Smooth muscle cell (in vitro differentiated cells): ENCODE measurements at regions not wholly inside any gene's neighbourhood (a gene's known extent, or its start where the extent isn't known, plus 50 kb on each side); places are given as distances from the start of the nearest gene placed in this dataset.

Source experiments
- DNase-seq: peaks from one replicate; lab custom pipeline; 2025; ENCODE audit not compliant: unreplicated experiment; lab: John Stamatoyannopoulos, UW
- H2AFZ ChIP-seq: fragments of 200-600 bp; sonication (generic); 2 replicates; pipeline ENCODE4 v1.6.0; 2016; ENCODE audit warnings: antibody characterized with exemption, low read depth, mild to moderate bottlenecking
- H3F3A ChIP-seq: fragments of 200-600 bp; sonication (generic); 2 replicates; pipeline ENCODE4 v1.6.0; 2017; ENCODE audit warnings: antibody characterized with exemption, low read depth
- H3K27ac ChIP-seq: fragments of 200-600 bp; sonication (generic); 2 replicates; pipeline ENCODE4 v1.5.1; 2016; ENCODE audit warnings: low read depth, mild to moderate bottlenecking
- H3K27me3 ChIP-seq: fragments of 200-600 bp; sonication (generic); 2 replicates; pipeline ENCODE4 v1.6.1; 2016; ENCODE audit warnings: low read depth, mild to moderate bottlenecking
- H3K36me3 ChIP-seq: fragments of 200-600 bp; sonication (generic); 2 replicates; pipeline ENCODE4 v1.5.1; 2016; ENCODE audit warnings: low read depth
- H3K4me1 ChIP-seq: fragments of 200-600 bp; sonication (generic); 2 replicates; pipeline ENCODE4 v1.5.1; 2016; ENCODE audit warnings: low read depth
- H3K4me2 ChIP-seq: fragments of 200-600 bp; sonication (generic); 2 replicates; pipeline ENCODE4 v1.6.0; 2016; ENCODE audit warnings: mild to moderate bottlenecking
- H3K4me3 ChIP-seq: fragments of 200-600 bp; sonication (generic); 2 replicates; pipeline ENCODE4 v1.5.1; 2016; ENCODE audit warnings: mild to moderate bottlenecking
- H3K79me2 ChIP-seq: fragments of 200-600 bp; sonication (generic); 2 replicates; pipeline ENCODE4 v1.6.0; 2016; ENCODE audit warnings: low read depth, mild to moderate bottlenecking
- H3K9ac ChIP-seq: fragments of 200-600 bp; sonication (generic); 2 replicates; pipeline ENCODE4 v1.6.0; 2016; ENCODE audit warnings: low read depth
- H3K9me3 ChIP-seq: fragments of 200-600 bp; sonication (generic); replicated peaks from 2 replicates; pipeline ENCODE4 v1.5.1; 2016; ENCODE audit warnings: low read depth
- H4K20me1 ChIP-seq: fragments of 200-600 bp; sonication (generic); 2 replicates; pipeline ENCODE4 v1.6.0; 2016; ENCODE audit warnings: low read depth
- CTCF ChIP-seq: fragments of 200-600 bp; sonication (generic); IDR thresholded peaks from 2 replicates; pipeline ENCODE4 v1.5.1; 2017; ENCODE audit warnings: borderline replicate concordance, mild to moderate bottlenecking, antibody characterized with exemption; ENCODE audit not compliant: insufficient read depth, poor library complexity, severe bottlenecking
- WGBS: methylation state at CpG from one replicate; pipeline ENCODE4 v1.1.7; 2016; ENCODE audit warnings: low lambda C conversion rate; 5-methylcytosine and 5-hydroxymethylcytosine counted together

- H4K20me1 ChIP-seq = no peaks in the 10 kb centered on the region
- H3F3A ChIP-seq = no peaks in the 10 kb centered on the region
- no peaks in the 10 kb centered on the region for H3K4me1 ChIP-seq
- 68% methylated on average over 2 of the region's 2 CpGs for WGBS
- no peaks in the 10 kb centered on the region for H3K27me3 ChIP-seq
- H3K4me2 ChIP-seq = no peak overlapping the region
- no peak for DNase-seq
- H3K27ac ChIP-seq = no peak overlapping the region
- H3K36me3 ChIP-seq = no peaks in the 10 kb centered on the region
- H3K9me3 ChIP-seq = no peaks in the 10 kb centered on the region
- H3K79me2 ChIP-seq = no peaks in the 10 kb centered on the region
- no peak overlapping the region for H3K4me3 ChIP-seq
- no peak overlapping the region for H3K9ac ChIP-seq
- no peak overlapping the region for H2AFZ ChIP-seq
- no peak for TF ChIP-seq CTCF
Measured at GRCh38 chr4:180240670-180241069, 2002.5 kb upstream of the TENM3 start.

GRCh38 chr4:180253419-180253818, 1989.8 kb upstream of the TENM3 start:
- no peaks in the 10 kb centered on the region for H3F3A ChIP-seq
- no peak for TF ChIP-seq CTCF
- H3K4me1 ChIP-seq = no peaks in the 10 kb centered on the region
- H2AFZ ChIP-seq = no peak overlapping the region
- 71% methylated on average over 1 of the region's 1 CpG for WGBS
- no peaks in the 10 kb centered on the region for H3K79me2 ChIP-seq
- no peaks in the 10 kb centered on the region for H3K27me3 ChIP-seq
- no peaks in the 10 kb centered on the region for H3K36me3 ChIP-seq
- DNase-seq = no peak
- H3K9ac ChIP-seq = no peak overlapping the region
- H4K20me1 ChIP-seq = no peaks in the 10 kb centered on the region
- no peak overlapping the region for H3K4me2 ChIP-seq
- no peak overlapping the region for H3K27ac ChIP-seq
- no peaks in the 10 kb centered on the region for H3K9me3 ChIP-seq
- no peak overlapping the region for H3K4me3 ChIP-seq

GRCh38 chr4:180261346-180261745, 1981.9 kb upstream of the TENM3 start:
- H2AFZ ChIP-seq = no peak overlapping the region
- no peaks in the 10 kb centered on the region for H3K9me3 ChIP-seq
- H3K4me2 ChIP-seq = no peak overlapping the region
- H3F3A ChIP-seq = no peaks in the 10 kb centered on the region
- no peaks in the 10 kb centered on the region for H3K79me2 ChIP-seq
- no peak for DNase-seq
- no peak overlapping the region for H3K4me3 ChIP-seq
- H3K9ac ChIP-seq = no peak overlapping the region
- H3K27ac ChIP-seq = no peak overlapping the region
- no peak for TF ChIP-seq CTCF
- no peaks in the 10 kb centered on the region for H3K27me3 ChIP-seq
- H3K4me1 ChIP-seq = no peaks in the 10 kb centered on the region
- no peaks in the 10 kb centered on the region for H4K20me1 ChIP-seq
- no peaks in the 10 kb centered on the region for H3K36me3 ChIP-seq
- WGBS = 53% methylated on average over 2 of the region's 2 CpGs

GRCh38 chr4:180280076-180280475, 1963.1 kb upstream of the TENM3 start:
- no peak for DNase-seq
- H3K4me1 ChIP-seq = no peaks in the 10 kb centered on the region
- H3K36me3 ChIP-seq = no peaks in the 10 kb centered on the region
- no peak overlapping the region for H3K27ac ChIP-seq
- TF ChIP-seq CTCF = no peak
- no peaks in the 10 kb centered on the region for H3F3A ChIP-seq
- H3K79me2 ChIP-seq = no peaks in the 10 kb centered on the region
- no peak overlapping the region for H3K4me2 ChIP-seq
- WGBS = 90% methylated on average over 3 of the region's 3 CpGs
- no peak overlapping the region for H3K9ac ChIP-seq
- H3K27me3 ChIP-seq = no peaks in the 10 kb centered on the region
- no peak overlapping the region for H3K4me3 ChIP-seq
- no peaks in the 10 kb centered on the region for H3K9me3 ChIP-seq
- no peaks in the 10 kb centered on the region for H4K20me1 ChIP-seq
- H2AFZ ChIP-seq = no peak overlapping the region
